NB4 (cell line): ENCODE measurements at regions not wholly inside any gene's neighbourhood (a gene's known extent, or its start where the extent isn't known, plus 50 kb on each side); places are given as distances from the start of the nearest gene placed in this dataset.

Source experiments
- DNase-seq: peaks from one replicate; pipeline ENCODE4 v3.0.0; 2010; ENCODE audit warnings: low read depth
- H3K4me3 ChIP-seq: one replicate; pipeline ENCODE4 v1.5.1; 2011; ENCODE audit warnings: mild to moderate bottlenecking, low read depth, low read length, moderate library complexity
- MYC ChIP-seq: IDR thresholded peaks from 2 replicates; pipeline ENCODE4 v1.6.1; 2011; ENCODE audit warnings: low read depth, low read length
- POLR2A ChIP-seq: IDR thresholded peaks from 2 replicates; pipeline ENCODE4 v1.6.1; 2011; ENCODE audit warnings: mild to moderate bottlenecking; ENCODE audit not compliant: insufficient read length; ENCODE audit errors: extremely low read depth
- TF ChIP-seq, protein P1 (sequence below): IDR thresholded peaks from one replicate; pipeline ENCODE4 v1.5.1; 2012; ENCODE audit warnings: low read depth, low read length
- TF ChIP-seq, protein P2 (sequence below): IDR thresholded peaks from 2 replicates; pipeline ENCODE4 v1.6.1; 2011; ENCODE audit warnings: low read depth, low read length

DNA sequence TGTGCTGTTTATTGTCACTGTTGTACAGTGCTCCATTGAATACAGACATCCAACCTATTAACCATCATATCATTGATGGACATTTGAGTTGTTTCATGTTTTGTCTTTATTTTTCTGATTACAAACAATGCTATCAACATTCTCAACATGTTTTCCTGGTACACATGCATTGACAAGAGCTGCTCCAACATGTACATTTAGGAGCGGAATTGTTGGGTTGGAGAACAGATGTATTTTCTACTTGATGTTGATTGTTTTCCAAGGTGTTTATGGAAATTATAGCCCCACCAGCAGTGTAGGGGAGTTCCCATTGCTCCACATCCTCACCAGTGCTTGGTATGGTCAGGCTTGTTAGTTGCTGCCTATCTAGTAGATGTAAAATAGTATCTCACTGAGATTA is 204.1 kb upstream of the CLINT1 start:
- TF ChIP-seq, protein P1, sequence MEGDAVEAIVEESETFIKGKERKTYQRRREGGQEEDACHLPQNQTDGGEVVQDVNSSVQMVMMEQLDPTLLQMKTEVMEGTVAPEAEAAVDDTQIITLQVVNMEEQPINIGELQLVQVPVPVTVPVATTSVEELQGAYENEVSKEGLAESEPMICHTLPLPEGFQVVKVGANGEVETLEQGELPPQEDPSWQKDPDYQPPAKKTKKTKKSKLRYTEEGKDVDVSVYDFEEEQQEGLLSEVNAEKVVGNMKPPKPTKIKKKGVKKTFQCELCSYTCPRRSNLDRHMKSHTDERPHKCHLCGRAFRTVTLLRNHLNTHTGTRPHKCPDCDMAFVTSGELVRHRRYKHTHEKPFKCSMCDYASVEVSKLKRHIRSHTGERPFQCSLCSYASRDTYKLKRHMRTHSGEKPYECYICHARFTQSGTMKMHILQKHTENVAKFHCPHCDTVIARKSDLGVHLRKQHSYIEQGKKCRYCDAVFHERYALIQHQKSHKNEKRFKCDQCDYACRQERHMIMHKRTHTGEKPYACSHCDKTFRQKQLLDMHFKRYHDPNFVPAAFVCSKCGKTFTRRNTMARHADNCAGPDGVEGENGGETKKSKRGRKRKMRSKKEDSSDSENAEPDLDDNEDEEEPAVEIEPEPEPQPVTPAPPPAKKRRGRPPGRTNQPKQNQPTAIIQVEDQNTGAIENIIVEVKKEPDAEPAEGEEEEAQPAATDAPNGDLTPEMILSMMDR = no peak
- no peak for TF ChIP-seq POLR2A
- TF ChIP-seq MYC = no peak
- TF ChIP-seq, protein P2, sequence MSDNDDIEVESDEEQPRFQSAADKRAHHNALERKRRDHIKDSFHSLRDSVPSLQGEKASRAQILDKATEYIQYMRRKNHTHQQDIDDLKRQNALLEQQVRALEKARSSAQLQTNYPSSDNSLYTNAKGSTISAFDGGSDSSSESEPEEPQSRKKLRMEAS = no peak
- no peak overlapping the region for H3K4me3 ChIP-seq
- DNase-seq = no peak

DNA sequence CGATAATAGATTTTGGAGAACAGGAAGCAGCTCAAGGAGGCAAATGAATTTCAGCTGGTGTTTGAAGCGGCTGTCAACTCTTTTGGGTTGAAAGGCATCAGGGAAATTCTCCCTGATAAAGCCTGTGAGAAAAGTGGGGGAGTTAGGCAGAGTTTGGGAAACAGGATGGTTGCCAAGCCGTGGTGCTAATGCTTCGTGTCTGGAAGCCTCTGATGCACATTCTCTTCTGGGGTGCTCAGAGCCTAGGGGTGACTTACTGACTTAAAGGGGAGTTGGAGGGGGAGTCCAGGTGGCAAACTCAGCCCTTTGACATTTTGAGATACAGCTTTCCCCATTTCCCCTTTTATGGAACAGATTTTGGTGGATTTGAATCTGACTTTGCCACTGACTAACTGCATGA is 202.5 kb upstream of the CLINT1 start:
- DNase-seq = no peak
- TF ChIP-seq, protein P2 = no peak
- TF ChIP-seq MYC (no peak), POLR2A (no peak)
- TF ChIP-seq, protein P1 = no peak
- H3K4me3 ChIP-seq = no peak overlapping the region

DNA sequence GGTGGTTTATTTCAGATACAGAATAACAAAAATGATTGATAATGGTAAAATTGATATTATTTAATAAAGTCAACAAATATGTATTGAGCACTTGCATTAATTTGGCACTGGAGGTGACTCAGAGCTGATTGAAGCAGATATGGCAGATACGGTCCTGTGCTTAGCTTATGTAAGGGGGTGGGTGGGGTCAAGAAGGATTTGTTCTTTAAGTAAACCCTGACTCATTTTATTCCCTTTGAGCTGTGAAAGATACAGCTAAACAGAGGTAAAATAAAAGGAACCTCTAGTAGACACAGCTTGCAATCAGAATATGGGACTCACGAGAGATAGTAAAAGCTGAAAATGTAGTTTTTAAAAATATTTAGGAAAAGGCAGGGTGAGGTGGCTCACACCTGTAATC is 201.3 kb upstream of the CLINT1 start:
- H3K4me3 ChIP-seq = no peak overlapping the region
- no peak for DNase-seq
- TF ChIP-seq MYC (no peak), POLR2A (no peak)
- TF ChIP-seq, protein P1 = no peak
- TF ChIP-seq, protein P2 = no peak

DNA sequence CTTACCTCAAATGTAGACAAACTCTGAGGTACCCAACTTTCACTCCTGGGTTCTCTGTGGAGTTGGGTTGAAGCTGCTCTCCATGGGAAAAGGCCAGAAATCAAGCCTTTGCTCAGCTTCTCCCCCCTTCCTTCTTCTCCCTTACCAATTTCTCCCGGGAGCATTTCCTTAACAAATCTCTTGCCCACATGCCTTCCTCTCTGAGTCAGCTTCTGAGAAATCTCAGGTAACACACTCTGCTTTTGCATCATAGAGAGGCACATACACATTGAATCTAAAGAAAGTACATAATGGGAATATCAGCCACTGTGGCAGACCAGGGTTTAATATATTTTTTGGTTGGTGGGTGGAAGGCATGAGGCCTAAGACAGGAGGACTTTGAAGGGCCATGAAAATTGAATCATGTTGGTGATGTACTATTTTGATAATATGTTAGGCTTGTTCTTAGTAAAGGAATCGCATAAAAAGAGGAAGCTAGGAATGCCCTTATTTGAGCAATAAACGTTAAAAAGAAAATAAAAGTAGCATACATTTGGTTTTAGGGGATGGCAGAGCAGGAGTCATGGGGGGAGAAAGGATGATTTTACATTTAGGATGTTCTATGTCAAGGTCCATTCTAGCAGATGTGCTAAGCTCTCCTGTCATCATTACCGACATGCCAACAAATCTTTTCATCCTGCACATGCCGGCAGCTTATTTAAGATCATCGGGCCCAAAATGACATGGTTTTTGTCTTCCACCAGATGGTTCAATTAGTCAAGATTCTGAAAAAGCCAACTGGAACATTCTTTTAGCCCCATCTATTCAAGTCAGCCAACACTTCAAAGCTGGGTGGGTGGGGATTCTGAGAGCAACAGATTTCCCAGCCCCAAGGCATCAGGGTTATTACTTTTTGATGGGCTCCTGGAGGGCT is 199.5 kb upstream of the CLINT1 start:
- TF ChIP-seq MYC (no peak), POLR2A (no peak)
- TF ChIP-seq, protein P2 = no peak
- TF ChIP-seq, protein P1 = no peak
- no peak for DNase-seq
- no peak overlapping the region for H3K4me3 ChIP-seq

DNA sequence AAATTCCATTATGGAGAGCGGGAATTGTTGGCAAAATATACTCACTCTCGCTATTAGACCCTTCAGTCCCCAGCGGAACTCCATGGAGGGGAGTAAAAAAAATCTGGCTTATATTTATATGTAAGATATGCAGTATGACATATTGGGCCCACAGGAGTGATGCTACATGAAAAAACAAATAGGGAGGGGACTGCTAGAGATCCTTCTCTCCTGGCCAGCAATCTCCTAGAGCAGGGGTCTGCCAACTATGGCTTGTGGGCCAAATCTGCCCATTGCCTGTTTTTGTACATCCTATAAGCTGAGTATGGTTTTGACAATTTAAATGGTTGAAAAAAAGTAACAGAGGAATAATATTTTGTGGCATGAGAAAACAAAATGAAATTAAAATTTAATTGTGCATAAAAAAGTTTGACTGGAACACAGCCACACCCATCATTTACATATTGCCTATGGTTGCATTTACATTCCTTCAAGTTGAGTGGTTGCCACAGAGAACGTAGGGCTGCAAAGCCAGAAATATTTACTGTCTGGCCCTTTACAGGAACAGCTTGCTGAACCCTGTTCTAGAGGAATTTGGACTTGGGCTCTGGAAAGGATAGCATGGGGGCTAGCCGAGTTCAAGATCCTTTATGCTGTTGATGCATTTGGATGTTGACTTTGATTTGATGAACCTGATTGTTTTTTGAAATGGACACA is 197.3 kb upstream of the CLINT1 start:
- TF ChIP-seq MYC (no peak), POLR2A (no peak)
- TF ChIP-seq, protein P2 = no peak
- no peak overlapping the region for H3K4me3 ChIP-seq
- DNase-seq = no peak

DNA sequence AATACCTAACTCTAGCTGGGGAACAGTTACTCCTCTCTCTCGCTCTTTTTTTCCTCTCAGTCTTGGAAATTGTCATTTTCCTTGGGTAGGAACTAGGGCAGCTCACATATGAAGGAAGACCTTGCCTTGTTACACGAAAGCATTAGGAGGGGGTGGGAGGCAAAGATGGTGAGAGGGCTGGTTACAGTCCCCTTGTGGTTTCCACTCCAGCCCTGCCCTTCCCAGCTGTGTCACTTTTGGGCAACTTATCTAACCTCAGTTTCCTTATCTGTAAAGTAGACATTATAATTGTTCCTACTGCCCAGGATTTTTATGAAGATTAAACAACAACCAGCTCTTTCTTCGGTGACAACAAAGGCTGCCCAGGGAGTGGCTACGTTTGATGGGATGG is 196.2 kb upstream of the CLINT1 start:
- TF ChIP-seq, protein P1 = no peak
- no peak for TF ChIP-seq POLR2A
- TF ChIP-seq MYC = no peak
- TF ChIP-seq, protein P2 = no peak
- DNase-seq = no peak
- no peak overlapping the region for H3K4me3 ChIP-seq
